ENCODE measurements at regions not wholly inside any gene's neighbourhood (a gene's known extent, or its start where the extent isn't known, plus 50 kb on each side); places are given as distances from the start of the nearest gene placed in this dataset.

GRCh38 chr3:29143151-29143550, 137.7 kb upstream of the RBMS3 start:
- no peak for TF ChIP-seq POLR2A (IDR thresholded peaks at IDR 0.05; ENCODE audit: low read depth, low read length)
- TF ChIP-seq EZH2 (IDR thresholded peaks at IDR 0.05; ENCODE audit: borderline replicate concordance, control insufficient read depth, low read depth, low read length): no peak
- TF ChIP-seq USF1 (IDR thresholded peaks at IDR 0.05; ENCODE audit: borderline replicate concordance, extremely low read length, insufficient read depth, low read depth, low read length): no peak
- TF ChIP-seq CTCF (IDR thresholded peaks at IDR 0.05 in 2 of 3, conservative IDR thresholded peaks at IDR 0.05 in 1 of 3; ENCODE audit: control insufficient read depth in 2 of 3, extremely low read depth in 1 of 3, insufficient read depth in 1 of 3, low read depth in 3 of 3, low read length in 3 of 3): no peak
- no peak for TF ChIP-seq BRCA1 (IDR thresholded peaks at IDR 0.05; ENCODE audit: low read depth, low read length)
- TF ChIP-seq SP1 (IDR thresholded peaks at IDR 0.05; ENCODE audit: low read depth, low read length): no peak
- TF ChIP-seq NFYB (IDR thresholded peaks at IDR 0.05; ENCODE audit: insufficient read depth, low read depth, low read length): no peak
- TF ChIP-seq SUZ12 (IDR thresholded peaks at IDR 0.05; ENCODE audit: unreplicated experiment): no peak
- TF ChIP-seq KDM1A (IDR thresholded peaks at IDR 0.05; ENCODE audit: borderline replicate concordance): no peak
- TF ChIP-seq MTA3 (IDR thresholded peaks at IDR 0.05; ENCODE audit: borderline replicate concordance, low read length): no peak
- TF ChIP-seq NR2F1 (conservative IDR thresholded peaks at IDR 0.05): no peak
- no peak for TF ChIP-seq CUX1 (IDR thresholded peaks at IDR 0.05; ENCODE audit: insufficient replicate concordance, low read depth, low read length)

Measured in GM12878 (cell line).